ENCODE measurements at regions not wholly inside any gene's neighbourhood (a gene's known extent, or its start where the extent isn't known, plus 50 kb on each side); places are given as distances from the start of the nearest gene placed in this dataset.

GRCh38 chr4:158991534-158992155, 111.2 kb upstream of the RAPGEF2 start:
- intact Hi-C loops (cut with micrococcal nuclease; ENCODE audit: unreplicated experiment): no loop called here
- CTCF ChIA-PET: no interaction called here
- no peaks in the 10 kb centered on the region for H3K9me3 ChIP-seq
- no peak overlapping the region for H3K4me3 ChIP-seq (ENCODE audit: low read depth, low read length)
- Mint-ChIP-seq H3K9me3 (ENCODE audit: unreplicated experiment) (peaks cover 10% of the 10 kb centered on the region), H3K4me3 (ENCODE audit: unreplicated experiment) (no peak overlapping the region), H3K27ac (ENCODE audit: unreplicated experiment) (no peak overlapping the region), H3K27me3 (ENCODE audit: insufficient read depth, unreplicated experiment) (no peaks in the 10 kb centered on the region), H3K36me3 (ENCODE audit: insufficient read depth, unreplicated experiment) (no peaks in the 10 kb centered on the region), H3K4me1 (ENCODE audit: low read depth, unreplicated experiment) (no peaks in the 10 kb centered on the region)
- H3K4me1 ChIP-seq: no peaks in the 10 kb centered on the region
- DNase-seq: no peak
- H3K36me3 ChIP-seq (ENCODE audit: control insufficient read depth, insufficient read depth, low read length): no peaks in the 10 kb centered on the region
- BruUV-seq (replicated peaks): no TSS peak
- POLR2A ChIA-PET: no interaction called here
- H3K27me3 ChIP-seq (replicated peaks; ENCODE audit: control insufficient read depth, insufficient read depth, low read length): no peaks in the 10 kb centered on the region
- TF ChIP-seq CTCF (IDR thresholded peaks at IDR 0.05; ENCODE audit: insufficient read depth in 1 of 2, low read depth in 1 of 2, low read length in 1 of 2, severe bottlenecking in 1 of 2, unreplicated experiment in 1 of 2): no peak

DNA sequence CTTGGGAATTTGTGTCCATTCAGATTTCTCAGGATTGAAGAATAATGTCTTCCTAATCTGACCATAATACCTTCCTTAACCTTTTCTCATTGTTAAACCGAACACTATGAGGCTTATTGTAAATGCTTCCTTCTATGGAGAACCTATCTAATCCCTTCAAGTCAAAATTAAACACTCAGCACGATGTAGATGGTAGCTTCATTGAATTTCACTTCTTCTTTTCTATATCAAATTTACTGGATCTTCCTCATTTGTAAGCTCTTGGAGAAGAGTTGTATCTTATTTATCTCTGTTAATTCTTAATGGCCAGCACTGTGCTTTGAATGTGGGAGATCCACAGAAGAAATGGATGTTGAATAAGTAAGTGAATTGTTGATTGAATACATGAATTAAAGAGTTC, 109.0 kb upstream of the RAPGEF2 start:
- H3K4me1 ChIP-seq: no peaks in the 10 kb centered on the region; the same call in 1 of the 2 replicates
- no peaks in the 10 kb centered on the region for H3K36me3 ChIP-seq (ENCODE audit: control insufficient read depth, insufficient read depth, low read length)
- no peak for TF ChIP-seq CTCF (IDR thresholded peaks at IDR 0.05; ENCODE audit: insufficient read depth in 1 of 2, low read depth in 1 of 2, low read length in 1 of 2, severe bottlenecking in 1 of 2, unreplicated experiment in 1 of 2)
- no TSS peak for BruUV-seq (replicated peaks)
- Mint-ChIP-seq H3K36me3 (ENCODE audit: insufficient read depth, unreplicated experiment) (no peaks in the 10 kb centered on the region), H3K27ac (ENCODE audit: unreplicated experiment) (no peak overlapping the region), H3K4me3 (ENCODE audit: unreplicated experiment) (no peak overlapping the region), H3K4me1 (ENCODE audit: low read depth, unreplicated experiment) (no peaks in the 10 kb centered on the region), H3K27me3 (ENCODE audit: insufficient read depth, unreplicated experiment) (no peaks in the 10 kb centered on the region), H3K9me3 (ENCODE audit: unreplicated experiment) (no peaks in the 10 kb centered on the region)
- intact Hi-C loops (cut with micrococcal nuclease; ENCODE audit: unreplicated experiment): no loop called here
- H3K9me3 ChIP-seq: no peaks in the 10 kb centered on the region
- H3K27me3 ChIP-seq (replicated peaks; ENCODE audit: control insufficient read depth, insufficient read depth, low read length): no peaks in the 10 kb centered on the region
- H3K4me3 ChIP-seq (ENCODE audit: low read depth, low read length): no peak overlapping the region
- CTCF ChIA-PET: no interaction called here
- POLR2A ChIA-PET: no interaction called here
- no peak for DNase-seq

DNA sequence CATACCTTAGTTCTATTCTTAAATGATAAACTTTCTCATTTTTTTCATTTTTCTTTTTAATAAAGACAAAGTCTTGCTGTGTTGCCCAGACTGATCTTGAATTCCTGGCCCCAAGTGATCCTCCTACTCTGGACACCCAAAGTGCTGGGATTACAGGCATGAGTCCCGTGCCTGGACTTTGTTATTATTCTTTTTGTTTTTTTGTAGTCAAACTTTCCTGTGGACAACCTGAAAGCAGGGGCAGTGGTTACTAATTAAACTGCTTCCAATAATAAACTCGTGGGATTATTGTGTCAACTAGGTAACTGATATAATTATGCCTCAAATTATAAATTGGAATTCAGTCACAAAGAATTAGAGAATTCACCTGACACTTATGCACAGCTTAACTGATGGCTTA, 107.8 kb upstream of the RAPGEF2 start:
- H3K27me3 ChIP-seq (replicated peaks; ENCODE audit: control insufficient read depth, insufficient read depth, low read length): no peaks in the 10 kb centered on the region
- H3K9me3 ChIP-seq: no peaks in the 10 kb centered on the region
- ChIA-PET CTCF (no interaction called here), POLR2A (no interaction called here)
- DNase-seq: no peak
- Mint-ChIP-seq H3K36me3 (ENCODE audit: insufficient read depth, unreplicated experiment) (no peaks in the 10 kb centered on the region), H3K27ac (ENCODE audit: unreplicated experiment) (no peak overlapping the region), H3K4me3 (ENCODE audit: unreplicated experiment) (no peak overlapping the region), H3K27me3 (ENCODE audit: insufficient read depth, unreplicated experiment) (no peaks in the 10 kb centered on the region), H3K4me1 (ENCODE audit: low read depth, unreplicated experiment) (no peaks in the 10 kb centered on the region), H3K9me3 (ENCODE audit: unreplicated experiment) (no peaks in the 10 kb centered on the region)
- TF ChIP-seq CTCF (IDR thresholded peaks at IDR 0.05; ENCODE audit: insufficient read depth in 1 of 2, low read depth in 1 of 2, low read length in 1 of 2, severe bottlenecking in 1 of 2, unreplicated experiment in 1 of 2): no peak
- intact Hi-C loops (cut with micrococcal nuclease; ENCODE audit: unreplicated experiment): no loop called here
- no peaks in the 10 kb centered on the region; the same call in 1 of the 2 replicates for H3K4me1 ChIP-seq
- no peak overlapping the region for H3K4me3 ChIP-seq (ENCODE audit: low read depth, low read length)
- no TSS peak for BruUV-seq (replicated peaks)
- no peaks in the 10 kb centered on the region for H3K36me3 ChIP-seq (ENCODE audit: control insufficient read depth, insufficient read depth, low read length)

All from Caco-2 (cell line).